ENCODE measurements at regions not wholly inside any gene's neighbourhood (a gene's known extent, or its start where the extent isn't known, plus 50 kb on each side); places are given as distances from the start of the nearest gene placed in this dataset.

GRCh38 chr13:63005625-63006024 lies 1590.0 kb upstream of the PCDH20 start:
- DNase-seq (ENCODE audit: low spot score in 2 of 2) (no peak), FAIRE-seq (no peak)

DNA sequence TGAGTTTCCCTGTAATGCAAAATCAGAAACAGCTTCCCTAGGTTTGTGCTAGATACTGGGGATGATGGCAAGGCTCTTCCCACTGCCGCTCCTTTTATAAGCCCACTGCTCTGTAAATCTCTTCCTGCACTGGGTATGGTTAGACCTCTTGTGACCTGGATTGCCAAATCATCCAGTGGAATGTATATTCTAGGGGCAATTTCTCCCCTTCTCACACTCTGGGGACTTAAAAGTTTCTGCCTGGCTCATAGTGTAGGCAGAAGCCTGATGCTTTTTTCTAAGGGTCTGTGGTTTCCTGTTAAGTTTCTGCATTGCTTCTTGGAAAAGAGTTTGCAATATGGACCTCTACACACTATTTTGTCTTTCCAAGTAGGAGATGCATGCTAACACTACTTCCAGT lies 1582.0 kb upstream of the PCDH20 start:
- DNase-seq (ENCODE audit: low spot score in 2 of 2) (no peak), FAIRE-seq (no peak)

- DNase-seq (ENCODE audit: low spot score in 2 of 2) (no peak), FAIRE-seq (no peak)
Measured at GRCh38 chr13:62997038-62997599, 1581.5 kb upstream of the PCDH20 start.

GRCh38 chr13:62973804-62974203 lies 1558.2 kb upstream of the PCDH20 start:
- FAIRE-seq = no peak
- no peak for DNase-seq (ENCODE audit: low spot score in 2 of 2)

- DNase-seq (ENCODE audit: low spot score in 2 of 2) (no peak), FAIRE-seq (no peak)
Measured at GRCh38 chr13:62964522-62964921, 1548.9 kb upstream of the PCDH20 start.

DNA sequence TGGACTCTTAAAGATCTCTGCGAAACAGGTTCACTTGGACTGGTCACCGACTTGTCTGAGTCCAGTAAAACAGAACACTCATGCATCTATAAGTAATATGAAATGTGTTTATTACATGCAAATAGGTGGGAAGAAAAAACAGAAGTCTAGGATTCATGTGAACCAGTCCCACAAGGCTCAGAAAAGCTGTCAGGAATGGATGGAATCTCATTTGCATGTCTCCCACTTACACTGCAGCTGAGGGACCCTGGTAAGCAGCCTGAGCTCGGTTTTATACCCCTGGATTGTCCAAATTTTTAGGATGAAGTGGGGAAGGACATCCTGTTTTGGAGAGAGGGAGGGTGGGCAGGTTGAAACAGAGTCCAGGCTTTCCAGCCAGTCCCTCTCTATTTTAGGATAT lies 1545.1 kb upstream of the PCDH20 start:
- DNase-seq (ENCODE audit: low spot score in 2 of 2) (no peak), FAIRE-seq (no peak)

DNA sequence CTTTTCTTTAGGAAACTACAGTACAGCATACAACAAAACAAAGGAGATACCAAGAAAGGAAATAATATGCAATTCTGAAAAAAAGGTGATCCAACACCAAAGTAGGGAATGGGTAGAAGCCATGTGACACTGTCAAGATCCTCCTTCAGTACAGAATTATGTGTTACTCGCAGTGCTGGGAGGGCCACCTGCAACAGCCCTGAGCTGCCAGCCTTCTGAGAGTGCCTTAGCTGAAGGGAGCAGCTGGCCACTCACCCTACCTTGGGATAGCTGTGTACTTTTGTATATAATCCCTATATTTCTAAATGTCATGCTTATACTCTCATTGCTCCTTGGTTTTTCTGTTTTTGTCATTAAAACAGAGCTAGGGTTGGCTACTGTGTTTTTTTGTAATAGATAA lies 1518.2 kb upstream of the PCDH20 start:
- FAIRE-seq = no peak
- no peak for DNase-seq (ENCODE audit: low spot score in 2 of 2)

GRCh38 chr13:62932256-62932883 lies 1516.7 kb upstream of the PCDH20 start:
- no peak for DNase-seq (ENCODE audit: low spot score in 2 of 2)

DNA sequence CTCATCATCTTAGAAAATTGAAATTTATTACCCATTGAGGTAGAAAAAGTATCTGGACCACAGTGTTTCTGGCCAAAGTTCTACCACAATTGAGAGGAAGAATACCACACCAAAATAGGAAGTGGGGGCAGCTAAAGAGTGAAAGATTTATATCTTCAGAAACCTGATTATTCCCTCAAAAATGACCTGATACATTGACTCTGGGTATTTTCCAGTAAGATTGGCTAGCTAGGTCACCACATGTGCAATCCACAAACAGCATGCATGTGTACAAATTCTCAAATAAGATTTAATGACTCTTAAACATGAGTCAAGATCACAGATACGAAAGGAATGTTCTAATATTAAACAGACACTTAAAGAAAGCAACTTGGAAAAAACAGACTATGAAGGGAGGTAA lies 1516.2 kb upstream of the PCDH20 start:
- FAIRE-seq (no peak), DNase-seq (ENCODE audit: low spot score in 2 of 2) (no peak)

More at GRCh38 chr13:62932256-62932883, 1516.7 kb upstream of the PCDH20 start:
- peak; percentile 8 for FAIRE-seq

- no peak for FAIRE-seq
- DNase-seq (ENCODE audit: low spot score in 2 of 2) = no peak
Measured at GRCh38 chr13:62924395-62924794, 1508.7 kb upstream of the PCDH20 start.

GRCh38 chr13:62920159-62920558 lies 1504.5 kb upstream of the PCDH20 start:
- DNase-seq (ENCODE audit: low spot score in 2 of 2) (no peak), FAIRE-seq (no peak)

GRCh38 chr13:62919491-62919890 lies 1503.8 kb upstream of the PCDH20 start:
- DNase-seq (ENCODE audit: low spot score in 2 of 2) (no peak), FAIRE-seq (no peak)

- FAIRE-seq (no peak), DNase-seq (ENCODE audit: low spot score in 2 of 2) (no peak)
Measured at GRCh38 chr13:62910541-62911060, 1495.0 kb upstream of the PCDH20 start.

GRCh38 chr13:62908321-62908720 lies 1492.7 kb upstream of the PCDH20 start:
- no peak for FAIRE-seq
- DNase-seq (ENCODE audit: low spot score in 2 of 2) = no peak

- DNase-seq (ENCODE audit: low spot score in 2 of 2) (no peak), FAIRE-seq (no peak)
Measured at GRCh38 chr13:62906896-62907295, 1491.2 kb upstream of the PCDH20 start.

- DNase-seq (ENCODE audit: low spot score in 2 of 2) = no peak
- no peak for FAIRE-seq
Measured at GRCh38 chr13:62906469-62906868, 1490.8 kb upstream of the PCDH20 start.

- DNase-seq (ENCODE audit: low spot score in 2 of 2) (no peak), FAIRE-seq (no peak)
Measured at GRCh38 chr13:62887046-62887445, 1471.4 kb upstream of the PCDH20 start.

DNA sequence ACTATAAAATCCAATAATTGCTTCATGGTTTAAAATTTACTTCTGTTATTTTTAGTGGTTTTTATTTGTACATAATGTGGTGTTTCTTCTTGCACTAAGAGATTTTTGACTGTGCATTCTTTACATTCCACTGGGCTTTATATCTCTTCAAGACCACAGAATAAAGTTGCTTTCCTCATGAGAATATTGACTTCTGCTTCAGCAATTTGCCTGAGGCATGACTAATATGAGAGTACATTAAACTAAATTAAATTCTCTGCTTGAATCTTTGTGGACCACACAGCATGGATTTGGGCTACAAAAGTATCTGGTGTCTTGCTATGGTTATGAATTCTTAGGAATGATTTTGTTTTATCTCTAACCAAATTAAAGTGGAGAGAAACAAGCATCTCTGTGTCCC lies 1463.4 kb upstream of the PCDH20 start:
- DNase-seq (ENCODE audit: low spot score in 2 of 2) = no peak

GRCh38 chr13:62875118-62875640 lies 1459.5 kb upstream of the PCDH20 start:
- DNase-seq (ENCODE audit: low spot score in 2 of 2) (no peak), FAIRE-seq (no peak)

More for the DNA sequence above, 1463.4 kb upstream of the PCDH20 start:
- FAIRE-seq = no peak

- FAIRE-seq = peak; percentile 8
- DNase-seq (ENCODE audit: low spot score in 2 of 2) = no peak
Measured at GRCh38 chr13:62850331-62850730, 1434.7 kb upstream of the PCDH20 start.

DNA sequence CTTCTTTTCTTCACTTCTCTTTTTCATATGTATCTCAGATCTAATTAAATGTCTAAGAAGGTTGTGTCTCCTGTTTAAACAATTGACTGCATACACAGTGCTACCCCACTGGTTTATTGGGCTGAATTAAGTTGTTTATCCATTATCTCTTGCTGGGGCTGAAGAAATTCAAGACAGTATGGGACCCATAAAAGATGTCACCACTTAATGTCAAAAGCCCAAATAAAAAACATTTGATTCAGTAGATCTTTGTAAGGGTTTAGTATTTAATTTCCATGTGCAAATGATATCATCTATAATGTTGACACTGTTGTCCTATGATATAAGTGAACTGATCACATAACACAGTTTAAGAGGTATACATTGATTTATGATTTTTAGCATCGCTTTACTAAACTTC lies 1431.9 kb upstream of the PCDH20 start:
- DNase-seq (ENCODE audit: low spot score in 2 of 2) = no peak
- no peak for FAIRE-seq

GRCh38 chr13:62846302-62846701 lies 1430.7 kb upstream of the PCDH20 start:
- FAIRE-seq = no peak

More at GRCh38 chr13:62846302-62846701, 1430.7 kb upstream of the PCDH20 start:
- DNase-seq (ENCODE audit: low spot score in 2 of 2) = no peak

Measured in frontal cortex (tissue), 3 donors.